ENCODE measurements at regions not wholly inside any gene's neighbourhood (a gene's known extent, or its start where the extent isn't known, plus 50 kb on each side); places are given as distances from the start of the nearest gene placed in this dataset.

- no peak overlapping the region for H3K27ac Mint-ChIP-seq
- H3K9me3 Mint-ChIP-seq: peaks cover 12% of the 10 kb centered on the region
- no peaks in the 10 kb centered on the region for H3K4me1 Mint-ChIP-seq
- H3K36me3 Mint-ChIP-seq: no peaks in the 10 kb centered on the region
- H3K4me3 Mint-ChIP-seq: no peak overlapping the region
- no peaks in the 10 kb centered on the region for H3K27me3 Mint-ChIP-seq
These were observed 1054.7 kb upstream of the CNTN5 start for GRCh38 chr11:97965849-97966646.

- H3K9me3 Mint-ChIP-seq: peaks cover 11% of the 10 kb centered on the region
- no peak overlapping the region for H3K4me3 Mint-ChIP-seq
- H3K36me3 Mint-ChIP-seq: no peaks in the 10 kb centered on the region
- no peaks in the 10 kb centered on the region for H3K27me3 Mint-ChIP-seq
- no peak overlapping the region for H3K27ac Mint-ChIP-seq
- H3K4me1 Mint-ChIP-seq: no peaks in the 10 kb centered on the region
These were observed 1053.8 kb upstream of the CNTN5 start for GRCh38 chr11:97966901-97967300.

GRCh38 chr11:97968071-97968470 lies 1052.7 kb upstream of the CNTN5 start:
- Mint-ChIP-seq H3K27me3 (no peaks in the 10 kb centered on the region), H3K4me3 (no peak overlapping the region), H3K36me3 (no peaks in the 10 kb centered on the region), H3K27ac (no peak overlapping the region), H3K4me1 (no peaks in the 10 kb centered on the region), H3K9me3 (no peaks in the 10 kb centered on the region)

DNA sequence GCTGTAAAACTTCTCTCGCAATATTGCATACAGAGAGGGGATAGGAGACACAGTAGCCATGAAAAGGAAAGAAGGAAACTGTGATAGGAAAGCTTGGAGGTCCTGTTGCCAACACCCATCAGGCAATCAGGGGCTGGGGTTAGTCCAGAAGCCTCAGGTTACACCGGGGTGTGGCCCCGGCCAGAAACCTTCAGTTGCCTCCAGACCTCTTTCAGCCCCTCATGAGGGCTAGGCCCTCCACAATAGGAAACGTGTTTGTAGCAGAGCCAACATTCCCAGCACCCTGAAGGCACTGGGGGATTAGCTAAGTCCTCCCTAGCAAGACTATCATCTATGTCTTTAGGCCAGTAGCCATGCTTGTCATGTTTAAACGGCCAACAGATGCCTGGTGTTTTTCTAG lies 1048.0 kb upstream of the CNTN5 start:
- Mint-ChIP-seq H3K4me3 (no peak overlapping the region), H3K36me3 (no peaks in the 10 kb centered on the region), H3K27ac (no peak overlapping the region), H3K27me3 (no peaks in the 10 kb centered on the region), H3K4me1 (no peaks in the 10 kb centered on the region), H3K9me3 (no peaks in the 10 kb centered on the region)

GRCh38 chr11:97973352-97973857 lies 1047.3 kb upstream of the CNTN5 start:
- H3K4me1 Mint-ChIP-seq: no peaks in the 10 kb centered on the region
- no peaks in the 10 kb centered on the region for H3K36me3 Mint-ChIP-seq
- no peak overlapping the region for H3K4me3 Mint-ChIP-seq
- H3K27ac Mint-ChIP-seq: no peak overlapping the region
- H3K9me3 Mint-ChIP-seq: no peaks in the 10 kb centered on the region
- no peaks in the 10 kb centered on the region for H3K27me3 Mint-ChIP-seq

- no peaks in the 10 kb centered on the region for H3K36me3 Mint-ChIP-seq
- no peaks in the 10 kb centered on the region for H3K27me3 Mint-ChIP-seq
- H3K9me3 Mint-ChIP-seq: no peaks in the 10 kb centered on the region
- no peak overlapping the region for H3K27ac Mint-ChIP-seq
- no peak overlapping the region for H3K4me3 Mint-ChIP-seq
- H3K4me1 Mint-ChIP-seq: no peaks in the 10 kb centered on the region
These were observed 1045.8 kb upstream of the CNTN5 start for GRCh38 chr11:97974798-97975498.

- Mint-ChIP-seq H3K27ac (no peak overlapping the region), H3K4me1 (no peaks in the 10 kb centered on the region), H3K27me3 (no peaks in the 10 kb centered on the region), H3K9me3 (peaks cover 6% of the 10 kb centered on the region), H3K36me3 (no peaks in the 10 kb centered on the region), H3K4me3 (no peak overlapping the region)
These were observed 1043.0 kb upstream of the CNTN5 start for GRCh38 chr11:97977726-97978125.

DNA sequence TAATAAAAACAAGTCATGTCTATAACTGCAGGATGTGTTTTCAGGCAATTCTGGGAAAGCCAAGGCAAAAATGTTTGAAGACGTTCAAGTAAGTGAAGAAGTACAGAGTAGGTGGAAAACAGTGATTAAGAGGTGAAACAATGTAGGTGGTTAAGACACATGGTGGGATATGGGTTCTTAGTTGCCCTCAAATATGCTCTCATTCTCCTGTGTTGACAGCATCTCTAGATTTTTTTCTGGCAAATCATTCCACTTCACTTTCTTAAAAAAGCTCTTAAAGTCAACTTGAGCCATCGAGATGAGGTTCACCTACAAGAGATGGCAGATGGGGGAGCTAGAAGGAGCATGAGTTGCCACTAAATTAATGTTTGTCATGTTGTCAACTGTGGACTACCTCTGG lies 1041.0 kb upstream of the CNTN5 start:
- Mint-ChIP-seq H3K27me3 (no peaks in the 10 kb centered on the region), H3K36me3 (no peaks in the 10 kb centered on the region), H3K4me1 (no peaks in the 10 kb centered on the region), H3K27ac (no peak overlapping the region), H3K9me3 (peaks cover 6% of the 10 kb centered on the region), H3K4me3 (no peak overlapping the region)

DNA sequence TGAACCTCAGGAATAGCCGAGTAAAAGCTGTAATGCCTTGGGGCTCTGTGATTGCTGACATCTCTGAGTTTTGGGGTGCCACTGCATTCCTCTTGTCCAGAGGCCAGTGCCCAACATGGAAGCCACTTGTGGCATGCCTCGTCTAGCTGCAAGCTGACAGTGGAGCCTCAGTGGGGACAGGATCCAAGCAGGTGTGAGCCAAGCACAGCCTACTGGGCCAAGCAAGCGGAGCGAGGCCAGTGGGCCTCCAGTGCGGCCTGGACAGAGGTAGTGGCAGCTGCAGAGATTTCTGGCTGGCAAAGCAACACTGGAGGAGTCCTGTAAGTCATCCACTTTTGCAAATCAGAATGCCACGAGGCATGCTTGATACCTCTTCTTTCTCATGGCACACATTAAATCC lies 1038.2 kb upstream of the CNTN5 start:
- Mint-ChIP-seq H3K27ac (no peak overlapping the region), H3K4me3 (no peak overlapping the region), H3K9me3 (peaks cover 11% of the 10 kb centered on the region), H3K36me3 (no peaks in the 10 kb centered on the region), H3K27me3 (no peaks in the 10 kb centered on the region), H3K4me1 (no peaks in the 10 kb centered on the region)

GRCh38 chr11:97989121-97989520 lies 1031.6 kb upstream of the CNTN5 start:
- no peaks in the 10 kb centered on the region for H3K27me3 Mint-ChIP-seq
- H3K36me3 Mint-ChIP-seq: no peaks in the 10 kb centered on the region
- no peak overlapping the region for H3K27ac Mint-ChIP-seq
- H3K9me3 Mint-ChIP-seq: peaks cover 9% of the 10 kb centered on the region
- no peak overlapping the region for H3K4me3 Mint-ChIP-seq
- no peaks in the 10 kb centered on the region for H3K4me1 Mint-ChIP-seq

DNA sequence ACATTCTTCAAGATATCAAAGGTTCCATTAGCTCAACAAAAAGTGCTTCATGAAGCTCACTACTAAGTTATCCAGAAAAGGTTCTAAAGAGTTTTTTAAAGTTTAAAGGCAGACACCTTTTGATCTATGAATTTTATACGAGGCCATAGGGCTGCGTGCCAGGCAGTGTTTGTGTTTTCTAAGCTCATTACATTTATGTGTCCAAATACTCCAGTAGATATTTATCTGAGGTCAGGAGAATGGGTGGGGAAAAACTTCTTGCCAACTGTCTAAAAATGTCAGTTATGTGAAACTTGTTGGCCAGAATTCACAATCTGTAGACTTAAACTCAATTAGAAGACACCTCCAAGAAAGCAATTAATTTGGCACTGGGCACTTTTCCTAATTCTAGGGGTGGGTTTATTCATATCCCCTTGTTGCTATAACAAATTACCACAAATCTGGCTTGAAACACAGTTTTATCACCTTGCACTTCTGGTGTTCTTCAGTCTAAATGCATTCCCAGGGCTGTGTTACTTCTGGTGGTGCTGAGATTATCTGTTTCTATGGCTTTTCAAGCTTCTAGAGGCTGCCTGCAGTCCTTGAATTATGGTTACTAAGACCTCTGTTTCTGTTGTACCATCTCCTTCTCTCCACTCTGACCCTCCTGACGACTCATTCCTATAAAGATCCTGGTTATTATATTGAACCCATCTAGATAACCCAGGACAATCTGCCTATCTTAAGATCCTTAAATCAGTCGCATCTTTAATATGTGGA lies 1030.4 kb upstream of the CNTN5 start:
- Mint-ChIP-seq H3K4me1 (no peaks in the 10 kb centered on the region), H3K36me3 (no peaks in the 10 kb centered on the region), H3K9me3 (peaks cover 9% of the 10 kb centered on the region), H3K4me3 (no peak overlapping the region), H3K27ac (no peak overlapping the region), H3K27me3 (no peaks in the 10 kb centered on the region)

GRCh38 chr11:97993562-97993961 lies 1027.2 kb upstream of the CNTN5 start:
- Mint-ChIP-seq H3K9me3 (peaks cover 4% of the 10 kb centered on the region), H3K4me1 (no peaks in the 10 kb centered on the region), H3K27ac (no peak overlapping the region), H3K36me3 (no peaks in the 10 kb centered on the region), H3K4me3 (no peak overlapping the region), H3K27me3 (no peaks in the 10 kb centered on the region)

DNA sequence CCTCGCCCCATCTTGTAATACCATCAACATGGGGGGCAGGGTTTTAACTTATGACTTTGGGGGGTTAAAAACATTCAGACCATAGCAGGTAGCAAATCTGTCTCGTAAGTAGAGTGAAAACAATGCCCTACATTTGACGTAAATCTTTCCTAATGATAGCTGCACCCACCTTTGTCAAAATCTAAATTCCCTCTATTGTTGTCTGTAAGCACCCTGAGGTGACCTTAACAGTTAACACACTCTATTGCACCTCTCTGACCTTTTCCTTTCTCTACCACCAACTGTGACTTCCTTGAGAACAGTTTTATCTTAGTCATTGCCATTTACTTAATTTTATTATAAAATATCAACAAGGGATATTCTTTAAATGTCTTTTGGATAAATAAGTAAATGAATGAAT lies 1024.9 kb upstream of the CNTN5 start:
- peaks cover 4% of the 10 kb centered on the region for H3K9me3 Mint-ChIP-seq
- no peak overlapping the region for H3K27ac Mint-ChIP-seq
- H3K4me1 Mint-ChIP-seq: no peaks in the 10 kb centered on the region
- H3K36me3 Mint-ChIP-seq: no peaks in the 10 kb centered on the region
- no peak overlapping the region for H3K4me3 Mint-ChIP-seq
- no peaks in the 10 kb centered on the region for H3K27me3 Mint-ChIP-seq

- Mint-ChIP-seq H3K9me3 (peaks cover 4% of the 10 kb centered on the region), H3K4me1 (no peaks in the 10 kb centered on the region), H3K27ac (no peak overlapping the region), H3K36me3 (no peaks in the 10 kb centered on the region), H3K27me3 (no peaks in the 10 kb centered on the region), H3K4me3 (no peak overlapping the region)
These were observed 1024.0 kb upstream of the CNTN5 start for GRCh38 chr11:97996762-97997161.

DNA sequence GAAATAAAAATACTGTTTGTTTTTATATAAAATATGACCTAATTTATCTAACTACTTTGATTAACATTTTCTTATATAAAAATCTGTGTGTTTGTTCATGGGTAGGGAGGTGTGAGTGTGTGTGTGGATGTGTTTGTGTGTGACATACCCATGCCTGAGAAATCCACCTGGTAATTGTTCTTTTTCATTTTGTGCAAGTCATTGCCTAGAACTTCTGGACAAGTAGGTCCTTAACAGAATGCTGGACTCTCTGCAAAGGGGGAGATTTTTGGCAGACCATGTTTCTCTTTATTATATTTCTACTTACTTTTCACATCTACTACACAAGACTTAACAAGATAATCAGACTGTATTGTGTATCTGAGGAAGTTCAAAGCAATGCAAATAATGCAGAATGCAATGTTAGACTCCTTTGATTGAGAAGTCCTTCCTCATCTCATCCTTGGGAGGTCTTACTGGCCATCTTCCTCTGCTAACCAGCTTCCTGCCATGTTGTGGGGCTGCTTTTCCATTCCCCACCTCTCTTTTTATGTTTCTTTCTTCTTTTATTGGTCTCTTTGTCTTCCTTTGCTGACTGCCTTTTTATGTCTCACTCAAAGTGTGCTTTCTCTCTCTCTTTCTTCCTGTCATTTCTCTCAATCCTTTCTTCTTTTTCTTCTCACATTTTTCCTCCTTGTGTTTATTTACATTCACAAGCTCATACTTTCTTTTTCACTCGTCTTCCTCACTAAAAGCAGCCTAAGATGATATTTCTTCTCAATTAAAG lies 1017.0 kb upstream of the CNTN5 start:
- Mint-ChIP-seq H3K4me3 (no peak overlapping the region), H3K27me3 (no peaks in the 10 kb centered on the region), H3K27ac (no peak overlapping the region), H3K4me1 (no peaks in the 10 kb centered on the region), H3K9me3 (peaks cover 14% of the 10 kb centered on the region), H3K36me3 (no peaks in the 10 kb centered on the region)

Measured in activated naive CD4-positive, alpha-beta T cell treated with anti-CD3 and anti-CD28 coated beads, Interleukin-2, amount 50 U/mL, for 24 hours (primary cell).